SH-SY5Y (cell line): ENCODE measurements at regions not wholly inside any gene's neighbourhood (a gene's known extent, or its start where the extent isn't known, plus 50 kb on each side); places are given as distances from the start of the nearest gene placed in this dataset.

Experiments used
- GATA2 ChIP-seq: IDR thresholded peaks from 2 replicates; pipeline ENCODE4 v1.6.1; 2011; ENCODE audit warnings: mild to moderate bottlenecking, low read depth, low read length
- GATA3 ChIP-seq: IDR thresholded peaks from 2 replicates; pipeline ENCODE4 v1.6.1; 2011; ENCODE audit warnings: low read depth, mild to moderate bottlenecking, low read length, moderate library complexity

DNA sequence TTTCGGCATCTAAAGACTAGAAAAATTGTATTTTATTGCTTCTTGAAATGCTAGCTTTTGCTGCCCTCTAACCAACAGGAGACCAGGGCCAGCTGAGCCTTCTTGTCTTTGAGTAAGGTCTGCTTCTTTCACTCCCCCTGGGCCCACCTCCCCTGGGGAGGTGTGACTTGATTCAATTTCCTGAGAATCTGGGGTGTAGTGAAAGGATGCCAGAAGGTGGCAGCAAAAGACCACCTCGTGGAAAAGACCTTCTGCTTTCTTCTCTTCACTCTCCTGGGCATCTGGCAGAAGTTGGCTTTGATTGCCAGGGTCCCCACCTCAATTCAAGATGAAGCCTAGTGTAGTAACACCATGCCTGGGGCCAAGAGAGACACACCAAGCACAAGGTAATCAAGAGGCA is 96.5 kb upstream of the MAOA start:
- no peak for TF ChIP-seq GATA2
- no peak for TF ChIP-seq GATA3
